ENCODE measurements at regions not wholly inside any gene's neighbourhood (a gene's known extent, or its start where the extent isn't known, plus 50 kb on each side); places are given as distances from the start of the nearest gene placed in this dataset.

GRCh38 chr10:113303544-113304146, 249.2 kb upstream of the HABP2 start:
- no peak for TF ChIP-seq POLR2A (IDR thresholded peaks at IDR 0.05)
- no peak for TF ChIP-seq EP300 (IDR thresholded peaks at IDR 0.05; ENCODE audit: low read depth)
